SK-N-MC (cell line): ENCODE measurements at regions not wholly inside any gene's neighbourhood (a gene's known extent, or its start where the extent isn't known, plus 50 kb on each side); places are given as distances from the start of the nearest gene placed in this dataset.

Experiments used
- EZH2 ChIP-seq: fragments of 200-600 bp; sonication (generic); IDR thresholded peaks from one replicate; pipeline ENCODE4 v1.6.1; 2017; ENCODE audit warnings: antibody characterized with exemption
- POLR2AphosphoS5 ChIP-seq: IDR thresholded peaks from 2 replicates; pipeline ENCODE4 v1.6.1; 2012; ENCODE audit warnings: mild to moderate bottlenecking, low read depth, low read length, borderline replicate concordance

DNA sequence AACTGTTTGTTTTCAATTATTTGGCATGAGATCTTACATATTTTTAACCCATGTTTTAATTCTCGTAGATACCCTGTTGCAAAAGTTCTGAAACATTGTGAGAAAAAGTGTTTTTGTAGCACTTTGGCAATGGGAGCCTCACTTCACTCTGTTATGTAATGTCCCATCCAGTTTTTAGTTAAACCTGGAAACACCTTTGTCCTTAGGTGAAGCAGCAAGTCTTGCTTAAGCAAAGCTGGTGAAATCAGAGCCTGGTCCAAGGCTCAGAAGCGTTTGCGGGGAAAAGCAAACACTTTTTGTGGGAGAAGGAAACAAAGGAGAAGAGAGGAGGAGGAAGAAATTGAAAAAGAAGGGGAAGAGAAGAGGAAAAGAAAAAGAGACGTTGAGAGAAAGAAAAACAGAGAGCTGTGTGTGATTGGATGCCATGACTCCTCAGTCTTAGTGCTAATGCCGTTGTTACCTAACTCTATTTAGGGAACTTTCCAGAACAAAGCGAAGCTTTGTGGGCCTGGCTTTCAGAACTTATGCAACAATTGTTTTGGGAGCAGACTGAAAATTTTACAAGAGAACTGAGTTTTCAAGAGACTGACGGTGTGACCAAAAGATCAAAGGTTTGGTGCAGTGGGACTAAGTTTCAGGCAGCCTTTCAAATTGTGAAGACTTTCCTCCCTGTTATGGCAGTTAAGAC lies 93.1 kb downstream of the NTMT2 start:
- TF ChIP-seq EZH2 (no peak), POLR2AphosphoS5 (no peak)
